ENCODE measurements at regions not wholly inside any gene's neighbourhood (a gene's known extent, or its start where the extent isn't known, plus 50 kb on each side); places are given as distances from the start of the nearest gene placed in this dataset.

GRCh38 chr3:39754549-39754948 is 54.9 kb upstream of the MYRIP start (continued):
- TF ChIP-seq, protein P1, sequence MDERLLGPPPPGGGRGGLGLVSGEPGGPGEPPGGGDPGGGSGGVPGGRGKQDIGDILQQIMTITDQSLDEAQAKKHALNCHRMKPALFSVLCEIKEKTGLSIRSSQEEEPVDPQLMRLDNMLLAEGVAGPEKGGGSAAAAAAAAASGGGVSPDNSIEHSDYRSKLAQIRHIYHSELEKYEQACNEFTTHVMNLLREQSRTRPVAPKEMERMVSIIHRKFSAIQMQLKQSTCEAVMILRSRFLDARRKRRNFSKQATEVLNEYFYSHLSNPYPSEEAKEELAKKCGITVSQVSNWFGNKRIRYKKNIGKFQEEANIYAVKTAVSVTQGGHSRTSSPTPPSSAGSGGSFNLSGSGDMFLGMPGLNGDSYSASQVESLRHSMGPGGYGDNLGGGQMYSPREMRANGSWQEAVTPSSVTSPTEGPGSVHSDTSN (CRISPR knock-in tag; IDR thresholded peaks at IDR 0.05; ENCODE audit: low read depth): no peak
- TF ChIP-seq, protein P1 (tag; conservative IDR thresholded peaks at IDR 0.05; ENCODE audit: low read depth): no peak
- TF ChIP-seq ZFP1 (CRISPR knock-in tag; IDR thresholded peaks at IDR 0.05): no peak

DNA sequence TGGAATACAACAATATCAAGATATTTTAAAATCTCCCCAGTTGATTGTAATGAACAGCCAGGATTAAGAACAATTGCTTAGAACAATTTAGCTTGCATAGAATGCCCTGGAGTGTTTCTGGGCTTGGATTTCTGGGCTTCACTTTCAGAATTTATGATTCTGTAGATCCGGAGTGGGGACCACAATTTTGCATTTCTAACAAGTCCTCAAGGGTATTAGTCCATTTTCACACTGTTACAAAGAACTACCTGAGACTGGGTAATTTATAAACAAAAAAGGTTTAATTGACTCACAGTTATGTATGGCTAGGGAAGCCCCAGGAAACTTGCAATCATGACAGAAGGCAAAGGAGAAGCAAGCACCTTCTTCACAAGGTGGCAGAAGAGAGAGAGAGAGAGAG is 54.3 kb upstream of the MYRIP start:
- intact Hi-C loops (cut with micrococcal nuclease) (no loop called here), in situ Hi-C loops (cut with MboI) (no loop called here)
- ChIA-PET POLR2A (no interaction called here), CTCF (ENCODE audit: low intra/inter-chr PET ratio) (no interaction called here)
- Histone ChIP-seq H3K27ac (ENCODE audit: extremely low read depth, low read depth, low read length) (no peak overlapping the region), H3K9me3 (replicated peaks; ENCODE audit: control insufficient read depth, insufficient read depth, low read depth, low read length) (no peaks in the 10 kb centered on the region), H3K9me1 (ENCODE audit: control insufficient read depth, insufficient read depth, low read length) (no peaks in the 10 kb centered on the region), H3K79me2 (ENCODE audit: control insufficient read depth, insufficient read depth, low read length) (no peaks in the 10 kb centered on the region), H4K20me1 (replicated peaks; ENCODE audit: control insufficient read depth, insufficient read depth, low read length) (no peaks in the 10 kb centered on the region), H3K36me3 (ENCODE audit: control insufficient read depth, insufficient read depth, low read length) (no peaks in the 10 kb centered on the region), H3K4me3 (no peak overlapping the region), H3K27me3 (ENCODE audit: control insufficient read depth in 2 of 2, insufficient read depth in 2 of 2, low read length in 2 of 2) (no peaks in the 10 kb centered on the region), H3K4me1 (replicated peaks in 1 of 2; ENCODE audit: control insufficient read depth in 2 of 2, insufficient read depth in 2 of 2, low read length in 2 of 2) (no peaks in the 10 kb centered on the region; a peak in 2 of 5 replicates), H2AFZ (ENCODE audit: low read depth, low read length) (no peak overlapping the region), H3K4me2 (ENCODE audit: insufficient read depth, low read length) (no peak overlapping the region), H3K9ac (ENCODE audit: insufficient read depth in 1 of 2, low read depth in 2 of 2, low read length in 2 of 2) (no peak overlapping the region)
- 0% methylated on average over 1 of the region's 1 CpG for WGBS (ENCODE audit: insufficient coverage, low coverage, missing lambda C conversion rate)
- DNase-seq (ENCODE audit: extremely low read depth in 1 of 4, low spot score in 3 of 4): no peak
- no peak for FAIRE-seq
- TF ChIP-seq SMAD4 (CRISPR knock-in tag; conservative IDR thresholded peaks at IDR 0.05) (no peak), ZKSCAN3 (CRISPR knock-in tag; IDR thresholded peaks at IDR 0.05) (no peak), RAD51 (IDR thresholded peaks at IDR 0.05; ENCODE audit: borderline replicate concordance, low read depth) (no peak), EP300 (IDR thresholded peaks at IDR 0.05; ENCODE audit: low read length) (no peak), E2F8 (IDR thresholded peaks at IDR 0.05; ENCODE audit: low read depth, partially characterized antibody) (no peak), ZNF696 (CRISPR knock-in tag; conservative IDR thresholded peaks at IDR 0.05) (no peak), COPS2 (conservative IDR thresholded peaks at IDR 0.05) (no peak), NFRKB (IDR thresholded peaks at IDR 0.05; ENCODE audit: low read depth) (no peak), PRMT5 (CRISPR knock-in tag; IDR thresholded peaks at IDR 0.05) (no peak), HMG20A (CRISPR knock-in tag; conservative IDR thresholded peaks at IDR 0.05) (no peak)
- ATAC-seq: no peak
- no TSS peak for BruUV-seq (replicated peaks)

Measured in K562 (cell line).